GM12878 (cell line): ENCODE measurements at regions not wholly inside any gene's neighbourhood (a gene's known extent, or its start where the extent isn't known, plus 50 kb on each side); places are given as distances from the start of the nearest gene placed in this dataset.

Source experiments
- CTCF ChIP-seq, 3 experiments: IDR thresholded peaks in 2 of 3; conservative IDR thresholded peaks in 1 of 3; 2 replicates each; pipeline ENCODE4 v1.5.1; 2011; ENCODE audit warnings: low read depth in 3 of 3, low read length in 3 of 3, mild to moderate bottlenecking in 3 of 3, control low read depth in 2 of 3, moderate library complexity in 2 of 3, inconsistent platforms in 1 of 3, mixed read lengths in 1 of 3; ENCODE audit not compliant: control insufficient read depth in 2 of 3, insufficient read depth in 1 of 3; ENCODE audit errors: extremely low read depth in 1 of 3
- IRF3 ChIP-seq: fragments of 450-650 bp; IDR thresholded peaks from 2 replicates; pipeline ENCODE4 v1.6.1; 2014; ENCODE audit warnings: mild to moderate bottlenecking
- MLLT1 ChIP-seq: fragments of 450-650 bp; IDR thresholded peaks from 2 replicates; pipeline ENCODE4 v1.6.1; 2016; ENCODE audit warnings: mild to moderate bottlenecking
- MTA2 ChIP-seq: fragments of 450-650 bp; IDR thresholded peaks from 2 replicates; pipeline ENCODE4 v1.6.1; 2016; ENCODE audit warnings: low read depth, mild to moderate bottlenecking, moderate library complexity
- RAD21 ChIP-seq: IDR thresholded peaks from 2 replicates; pipeline ENCODE4 v1.6.1; 2011; ENCODE audit warnings: mild to moderate bottlenecking, low read depth, low read length, moderate library complexity; ENCODE audit not compliant: insufficient read depth
- REST ChIP-seq: IDR thresholded peaks from 2 replicates; pipeline ENCODE4 v1.6.1; 2012; ENCODE audit warnings: mild to moderate bottlenecking, low read depth, low read length
- SMC3 ChIP-seq: IDR thresholded peaks from 2 replicates; pipeline ENCODE4 v1.6.1; 2011; ENCODE audit warnings: low read length, improper control_type of control experiment, borderline replicate concordance
- ZBED1 ChIP-seq: IDR thresholded peaks from 2 replicates; pipeline ENCODE4 v1.6.1; 2016; ENCODE audit warnings: borderline replicate concordance
- ZBTB11 ChIP-seq: fragments of 450-650 bp; formaldehyde crosslinking; IDR thresholded peaks from 2 replicates; pipeline ENCODE4 v1.5.0; 2022; ENCODE audit warnings: mild to moderate bottlenecking, missing genetic modification characterization
- ZNF592 ChIP-seq: fragments of 450-650 bp; IDR thresholded peaks from 2 replicates; pipeline ENCODE4 v1.6.1; 2017; ENCODE audit warnings: mild to moderate bottlenecking, moderate library complexity

- TF ChIP-seq CTCF (IDR thresholded peaks at IDR 0.05 in 2 of 3, conservative IDR thresholded peaks at IDR 0.05 in 1 of 3; ENCODE audit: control insufficient read depth in 2 of 3, extremely low read depth in 1 of 3, insufficient read depth in 1 of 3, low read depth in 3 of 3, low read length in 3 of 3) (no peak), MTA2 (no peak), ZBTB11 (CRISPR knock-in tag) (no peak), IRF3 (no peak), ZBED1 (no peak), REST (no peak), MLLT1 (no peak), SMC3 (no peak), ZNF592 (no peak), RAD21 (no peak)
These were observed 503.3 kb downstream of the TCERG1L start for GRCh38 chr10:130808243-130808642.
